Activated effector memory CD4-positive, alpha-beta T cell treated with Interleukin-2 at 50 U/mL for 16 hours (primary cell): ENCODE measurements at regions not wholly inside any gene's neighbourhood (a gene's known extent, or its start where the extent isn't known, plus 50 kb on each side); places are given as distances from the start of the nearest gene placed in this dataset.

Experiments
- DNase-seq: peaks from one replicate; pipeline ENCODE4 v3.0.0-alpha.2; 2020

DNA sequence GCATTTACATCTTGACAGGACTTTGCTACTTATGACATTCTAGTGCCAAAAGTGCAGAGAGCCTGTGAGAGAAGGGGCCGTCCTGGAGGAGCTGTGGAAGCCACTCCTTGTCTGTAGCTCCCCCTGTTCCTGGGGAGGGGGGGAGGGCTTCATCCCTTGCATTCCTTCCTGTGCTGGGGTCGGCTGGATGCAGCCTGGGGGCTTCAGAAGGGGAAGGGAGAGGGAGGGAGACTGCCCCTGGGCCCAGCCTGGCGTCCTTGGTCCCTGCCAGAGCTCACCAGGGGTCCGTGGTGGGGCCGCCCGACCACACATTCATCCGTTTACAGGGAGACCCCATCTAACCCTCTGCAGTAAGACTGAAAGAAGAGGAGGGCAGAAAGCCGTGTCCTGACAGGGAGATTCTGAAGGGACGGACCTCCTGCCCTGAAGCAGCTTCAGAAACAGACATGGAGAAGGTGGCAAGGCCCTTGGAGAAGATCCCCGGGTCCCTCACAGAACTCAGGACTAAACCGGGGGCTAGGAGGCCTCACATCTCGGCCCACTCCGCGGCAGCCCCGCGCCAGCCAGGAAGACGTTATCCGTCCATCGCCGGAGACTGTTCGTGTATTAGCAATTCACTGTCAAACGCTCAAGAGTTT, 258.3 kb upstream of the SALL3 start:
- DNase-seq, result no peak

DNA sequence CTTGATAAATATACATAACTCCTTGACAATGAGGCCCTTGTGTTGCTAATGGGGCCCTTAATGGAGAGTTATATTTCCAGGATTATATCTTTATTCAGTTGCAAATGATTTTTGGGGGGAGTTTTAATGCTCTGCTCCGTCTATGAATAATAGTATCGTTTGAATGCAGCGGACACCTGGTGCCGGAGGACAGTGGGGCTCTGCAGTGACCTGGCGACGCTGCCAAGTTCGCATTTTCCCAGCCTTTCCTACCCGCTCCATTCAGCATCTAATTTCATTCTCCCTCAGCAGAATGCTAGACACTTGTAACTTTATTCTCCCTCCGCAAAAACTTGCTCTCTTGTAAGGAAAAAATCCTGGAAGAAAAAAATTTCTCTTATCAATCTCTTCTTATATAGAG, 257.6 kb upstream of the SALL3 start:
- DNase-seq, result no peak

DNA sequence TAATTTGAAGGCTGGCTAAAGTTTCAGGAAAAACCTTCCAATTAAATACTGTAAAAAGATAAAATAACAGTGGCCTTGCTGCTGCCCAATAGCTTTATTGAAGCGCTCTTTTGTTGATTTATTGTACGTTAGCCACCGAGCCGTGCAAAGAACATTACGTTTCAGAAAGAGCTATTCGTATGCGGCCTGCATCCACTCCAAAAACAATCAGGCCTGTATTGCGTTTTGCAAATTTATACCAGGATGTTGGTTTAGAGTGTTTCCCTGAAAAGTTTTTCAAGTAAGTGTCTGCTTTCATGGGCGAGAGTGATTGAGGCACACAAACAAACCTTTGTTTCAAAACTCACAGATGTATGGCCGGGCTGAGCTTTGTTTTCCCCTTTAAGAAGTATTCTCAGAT, 257.2 kb upstream of the SALL3 start:
- DNase-seq, result no peak

DNA sequence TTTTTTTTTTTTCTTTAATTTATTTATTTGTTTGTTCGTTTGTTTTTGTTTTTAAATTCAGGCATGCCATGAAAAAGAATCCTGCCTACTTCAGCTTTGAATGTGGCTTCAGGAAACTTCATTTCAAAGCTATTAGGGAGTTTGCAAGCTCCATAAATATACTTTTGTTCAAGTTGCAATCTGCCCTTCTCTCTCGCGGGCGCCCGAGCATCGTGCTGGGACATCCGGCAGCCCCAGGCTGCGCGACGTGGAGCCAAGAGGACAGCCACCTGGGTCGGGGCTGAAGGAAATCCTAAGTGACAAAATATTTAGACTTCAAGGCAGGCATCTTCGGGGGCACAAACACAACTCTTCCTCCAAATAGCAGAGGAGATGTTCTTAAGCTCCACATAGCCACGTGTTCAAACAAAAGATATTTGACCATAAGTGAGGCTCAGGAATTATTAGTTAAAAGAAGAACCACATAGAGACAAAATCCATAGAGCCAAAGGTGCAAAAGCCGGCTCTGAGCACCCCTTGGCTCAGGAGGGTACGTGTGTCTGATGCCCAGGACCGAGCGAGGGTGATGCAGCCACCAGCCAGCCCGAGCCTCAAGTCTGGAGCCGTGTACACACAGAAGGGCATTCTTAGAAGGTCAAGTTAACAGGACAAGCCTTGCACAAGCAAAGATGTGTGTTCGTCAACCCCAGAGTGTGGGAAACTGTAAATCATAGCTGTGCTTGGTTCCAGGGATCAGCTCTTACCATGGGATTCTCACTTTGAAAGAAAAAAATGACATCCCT, 256.5 kb upstream of the SALL3 start:
- DNase-seq, result no peak

DNA sequence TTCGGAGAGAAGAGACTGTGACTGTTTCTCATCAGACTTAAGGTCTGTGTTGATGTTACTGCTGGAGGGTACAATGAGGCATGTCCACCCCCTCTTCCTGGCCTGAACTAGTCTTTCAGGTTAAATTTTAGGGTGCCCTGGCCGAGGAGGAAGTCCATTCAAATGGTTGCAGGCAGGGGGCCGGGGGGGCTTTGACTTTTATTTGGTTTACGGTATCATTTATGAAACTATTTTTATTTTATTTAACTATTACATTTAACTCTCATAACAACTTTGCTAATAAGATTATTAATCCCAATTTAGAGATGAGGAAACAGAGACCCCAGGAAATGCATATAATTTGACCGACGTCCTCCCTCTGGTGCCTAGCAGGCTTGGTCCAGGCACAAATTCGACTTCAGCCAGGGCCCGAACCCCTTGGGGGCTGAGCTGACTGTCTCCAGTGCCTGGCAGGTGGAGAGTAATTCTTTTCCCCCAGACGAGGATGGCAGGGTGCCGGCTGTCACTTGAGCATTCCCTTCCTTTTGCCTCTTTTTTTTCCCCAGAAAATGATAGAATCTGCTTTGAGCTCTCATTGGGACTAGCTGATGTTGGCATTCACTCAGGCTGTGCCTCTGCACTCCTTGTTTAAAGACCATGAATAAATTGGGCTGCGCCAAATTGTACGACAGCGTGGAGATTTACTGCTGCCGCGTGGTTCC, 255.3 kb upstream of the SALL3 start:
- DNase-seq, result no peak

DNA sequence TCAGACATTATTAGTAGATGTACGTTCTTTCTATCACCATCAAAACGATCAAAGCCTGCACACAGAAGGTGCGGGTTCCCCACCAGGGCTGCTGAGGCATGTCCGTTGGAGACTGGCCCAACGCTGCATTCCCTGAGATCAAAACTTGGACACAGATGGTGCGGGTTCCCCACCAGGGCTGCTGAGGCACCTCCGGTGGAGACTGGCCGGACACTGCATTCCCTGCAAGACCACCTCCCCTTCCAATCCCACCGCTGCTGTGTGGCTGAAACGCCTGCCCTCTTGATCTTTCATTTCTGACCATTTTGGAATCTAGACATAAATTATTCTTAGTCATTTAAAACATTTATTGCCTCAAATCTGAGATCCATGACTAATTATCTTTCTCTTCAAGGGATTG, 254.2 kb upstream of the SALL3 start:
- DNase-seq, result no peak

DNA sequence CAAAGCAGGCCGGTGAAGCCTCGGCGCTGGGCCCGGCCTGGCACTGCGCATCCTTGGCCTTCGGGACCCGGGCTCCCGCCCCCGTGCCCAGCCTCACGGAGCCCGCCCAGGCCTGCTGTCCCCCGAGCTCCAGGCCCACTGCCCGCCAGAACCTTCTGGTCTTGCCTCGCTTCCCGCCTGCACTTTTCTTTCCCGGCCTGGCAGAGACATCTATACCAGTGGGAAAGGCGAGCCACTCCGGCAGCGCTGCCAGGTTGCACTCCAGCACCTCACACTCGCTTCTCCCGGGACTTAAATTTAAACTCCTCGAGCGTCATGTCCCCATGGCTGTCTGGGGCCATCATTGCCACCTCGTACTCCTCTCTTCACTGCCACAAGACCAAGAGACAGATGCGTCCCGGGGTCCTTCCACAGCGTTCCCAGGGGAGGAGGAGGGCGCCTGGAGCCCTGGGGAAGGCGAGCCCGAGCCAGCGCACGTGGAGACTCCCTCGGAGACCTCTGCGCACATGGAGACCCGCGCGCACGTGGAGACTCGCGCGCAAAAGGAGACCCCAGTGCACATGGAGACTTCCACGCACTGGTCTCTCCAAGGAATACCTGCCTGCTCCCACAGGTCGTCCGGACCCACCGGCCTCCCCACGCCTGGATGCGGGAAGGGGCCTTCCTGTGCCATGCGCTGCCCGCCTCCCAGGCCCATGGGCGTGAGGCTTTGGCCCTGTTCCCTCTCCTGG, 253.1 kb upstream of the SALL3 start:
- DNase-seq, result no peak

DNA sequence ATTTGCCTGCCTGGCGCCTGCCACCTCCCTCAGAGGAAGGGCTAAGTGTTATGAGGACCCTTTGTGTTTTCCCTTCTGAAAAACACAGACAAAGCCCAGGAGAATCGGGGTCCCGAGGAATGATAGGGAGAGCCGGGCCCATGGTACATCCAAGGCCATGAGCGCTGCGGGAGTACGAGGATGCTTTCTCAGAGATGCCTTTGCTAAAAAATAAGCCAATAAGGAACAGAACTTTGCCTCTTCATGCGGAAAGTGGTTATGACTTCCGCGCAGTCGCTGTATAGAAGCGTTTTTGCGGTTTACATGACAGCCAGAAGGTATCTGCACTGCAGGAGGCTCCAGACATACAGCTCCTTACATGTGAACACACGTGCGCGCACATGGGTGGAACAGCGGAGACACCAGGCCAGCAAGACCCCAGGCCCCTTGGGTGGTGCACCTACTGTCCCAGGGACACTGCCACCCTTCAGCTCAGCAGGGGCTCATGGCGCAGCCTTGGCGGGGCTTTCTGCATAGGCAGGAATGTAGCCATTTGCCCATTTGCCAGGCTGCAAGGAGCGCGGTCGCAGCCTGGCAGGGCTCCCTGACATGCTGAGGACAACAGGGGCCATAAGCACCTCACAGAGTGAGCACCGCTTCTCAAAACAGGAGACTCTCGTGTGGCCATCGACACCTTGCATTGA, 252.4 kb upstream of the SALL3 start:
- DNase-seq, result no peak

DNA sequence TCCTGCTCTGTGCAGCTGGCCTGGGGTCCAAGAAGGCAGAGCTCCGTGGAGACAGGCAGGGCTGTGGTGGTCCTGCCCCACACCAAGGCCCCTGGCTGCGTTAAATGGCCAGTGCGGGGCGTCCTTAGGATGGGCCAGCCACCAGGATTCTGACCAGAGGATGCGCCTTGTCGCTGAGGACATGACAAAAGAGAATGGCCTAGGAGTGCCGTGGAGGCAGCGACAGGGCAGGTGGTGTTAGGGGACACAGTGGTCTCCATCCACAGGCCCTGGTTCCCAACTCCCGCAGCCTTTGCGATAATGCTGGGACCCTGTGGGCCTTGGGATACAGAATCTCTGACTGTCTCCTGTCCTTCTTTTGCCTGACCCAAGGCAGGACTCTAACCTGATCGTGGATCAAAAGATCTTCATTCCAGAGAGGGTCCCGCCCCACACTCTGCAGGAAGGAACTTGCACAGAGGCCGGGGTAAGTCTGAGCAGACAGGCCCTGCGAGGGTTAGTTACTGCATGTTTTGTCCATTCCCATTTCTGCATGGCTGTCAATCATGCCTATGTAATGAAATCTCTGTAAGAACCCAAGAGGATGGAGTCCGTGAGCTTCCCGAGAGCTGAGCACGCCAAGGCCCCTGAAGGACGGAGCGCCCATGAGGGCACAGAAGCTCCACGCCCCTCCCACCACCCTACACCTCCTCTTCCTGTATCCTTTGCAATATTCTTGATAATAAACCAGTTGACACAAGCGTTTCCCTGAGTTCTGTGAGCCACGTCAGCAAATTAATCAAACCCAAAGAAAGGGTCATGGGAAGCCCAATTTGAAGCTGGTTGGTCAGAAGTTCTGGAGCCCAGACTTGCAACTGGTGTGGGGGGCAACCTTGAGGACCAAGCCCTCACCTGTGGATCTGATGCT, 251.5 kb upstream of the SALL3 start:
- DNase-seq, result no peak

DNA sequence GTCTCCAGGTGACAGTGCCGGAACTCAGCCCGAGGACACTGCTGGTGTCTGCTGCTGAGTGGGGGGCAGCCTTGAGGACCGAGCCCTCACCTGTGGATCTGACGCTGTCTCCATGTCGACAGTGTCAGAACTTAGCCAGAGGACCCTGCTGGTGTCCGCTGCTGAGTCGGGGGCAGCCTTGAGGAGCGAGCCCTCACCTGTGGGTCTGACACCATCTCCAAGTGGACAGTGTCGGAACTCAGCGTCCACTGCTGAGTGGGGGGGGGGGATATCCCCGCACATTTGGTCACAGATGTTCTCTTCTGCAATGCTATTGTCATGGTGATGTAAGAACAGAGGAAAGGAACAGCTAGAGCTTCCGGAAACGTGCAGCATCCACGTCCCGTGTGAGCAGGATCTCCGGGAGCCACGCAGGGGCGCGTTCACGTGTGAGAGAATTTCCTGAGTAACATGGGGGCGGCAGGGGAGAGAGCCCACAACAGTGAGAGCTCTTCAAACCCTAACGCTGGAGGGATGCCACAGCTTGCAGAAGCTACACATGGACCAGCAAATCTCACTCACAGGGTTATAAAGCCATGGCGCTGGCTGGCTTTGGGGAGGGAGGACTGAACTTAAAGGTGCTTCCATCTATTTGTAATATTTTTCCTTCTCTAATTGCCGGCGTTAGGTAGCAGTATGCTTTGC, 250.7 kb upstream of the SALL3 start:
- no peak for DNase-seq

DNA sequence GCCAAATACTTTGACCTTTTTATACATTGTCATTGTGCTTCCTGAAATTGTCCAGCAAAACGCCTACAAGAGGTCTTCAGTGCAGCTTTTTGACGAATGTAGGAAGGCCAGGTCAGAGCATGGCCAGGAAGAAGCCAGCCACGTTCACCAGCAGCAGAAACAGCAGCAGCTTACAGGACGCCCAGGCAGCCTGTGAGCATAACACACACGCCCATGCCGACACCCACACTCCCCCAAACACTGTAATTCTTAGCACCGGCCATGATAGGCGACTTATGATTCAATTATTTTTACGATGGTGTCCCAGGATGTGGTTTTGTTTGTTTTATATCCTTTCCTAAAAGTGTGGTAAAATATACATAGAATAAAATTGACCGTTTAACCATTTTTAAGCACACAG, 249.1 kb upstream of the SALL3 start:
- no peak for DNase-seq

DNA sequence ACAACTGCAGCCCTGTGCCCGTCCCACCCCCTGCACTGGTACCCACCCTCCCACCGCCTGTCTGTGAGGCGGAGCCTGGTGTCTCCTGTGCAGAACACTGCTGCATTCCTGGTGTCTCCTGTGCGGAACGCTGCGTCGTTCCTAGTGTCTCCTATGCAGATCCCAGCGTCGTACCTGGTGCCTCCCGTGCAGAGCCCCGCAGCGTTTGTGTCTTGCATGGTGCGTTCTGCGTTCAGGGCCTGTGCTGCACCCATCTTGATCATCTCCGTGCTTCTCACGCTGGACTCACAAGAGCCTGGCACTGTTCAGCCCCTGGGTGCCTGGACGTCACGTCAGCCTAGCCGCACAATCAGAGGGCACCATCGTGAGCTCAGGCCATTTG, 248.6 kb upstream of the SALL3 start:
- no peak for DNase-seq

DNA sequence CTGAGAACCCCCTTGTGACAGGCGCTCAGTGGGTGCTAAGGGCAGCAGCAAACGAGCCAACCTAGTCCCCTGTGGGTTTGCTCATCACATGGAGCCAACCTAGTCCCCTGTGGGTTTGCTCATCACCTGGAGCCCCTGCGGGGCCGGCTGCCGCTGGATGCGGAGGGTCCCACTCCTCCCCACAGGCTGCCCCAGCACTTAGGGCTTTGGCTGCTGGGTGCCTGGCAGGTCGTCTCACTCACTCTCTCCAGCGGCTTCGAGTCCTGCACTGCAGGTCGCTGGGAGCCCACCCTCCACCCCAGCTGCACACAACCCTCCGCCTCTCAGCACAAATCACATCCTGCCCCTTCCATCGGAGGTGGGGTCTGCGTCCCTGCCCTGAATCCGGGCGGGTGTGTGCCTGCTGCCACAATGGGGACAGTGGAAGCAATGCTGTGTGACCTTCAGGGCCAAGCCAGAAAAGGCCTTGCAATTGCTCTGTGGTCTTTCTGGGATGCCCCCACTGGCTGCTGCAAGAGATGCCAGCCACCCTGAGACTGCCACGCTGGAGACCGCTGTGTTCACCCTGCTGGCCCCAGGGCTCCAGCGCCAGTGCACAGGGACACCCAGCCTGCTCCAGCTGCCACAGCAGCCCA, 248.1 kb upstream of the SALL3 start:
- DNase-seq, result no peak

DNA sequence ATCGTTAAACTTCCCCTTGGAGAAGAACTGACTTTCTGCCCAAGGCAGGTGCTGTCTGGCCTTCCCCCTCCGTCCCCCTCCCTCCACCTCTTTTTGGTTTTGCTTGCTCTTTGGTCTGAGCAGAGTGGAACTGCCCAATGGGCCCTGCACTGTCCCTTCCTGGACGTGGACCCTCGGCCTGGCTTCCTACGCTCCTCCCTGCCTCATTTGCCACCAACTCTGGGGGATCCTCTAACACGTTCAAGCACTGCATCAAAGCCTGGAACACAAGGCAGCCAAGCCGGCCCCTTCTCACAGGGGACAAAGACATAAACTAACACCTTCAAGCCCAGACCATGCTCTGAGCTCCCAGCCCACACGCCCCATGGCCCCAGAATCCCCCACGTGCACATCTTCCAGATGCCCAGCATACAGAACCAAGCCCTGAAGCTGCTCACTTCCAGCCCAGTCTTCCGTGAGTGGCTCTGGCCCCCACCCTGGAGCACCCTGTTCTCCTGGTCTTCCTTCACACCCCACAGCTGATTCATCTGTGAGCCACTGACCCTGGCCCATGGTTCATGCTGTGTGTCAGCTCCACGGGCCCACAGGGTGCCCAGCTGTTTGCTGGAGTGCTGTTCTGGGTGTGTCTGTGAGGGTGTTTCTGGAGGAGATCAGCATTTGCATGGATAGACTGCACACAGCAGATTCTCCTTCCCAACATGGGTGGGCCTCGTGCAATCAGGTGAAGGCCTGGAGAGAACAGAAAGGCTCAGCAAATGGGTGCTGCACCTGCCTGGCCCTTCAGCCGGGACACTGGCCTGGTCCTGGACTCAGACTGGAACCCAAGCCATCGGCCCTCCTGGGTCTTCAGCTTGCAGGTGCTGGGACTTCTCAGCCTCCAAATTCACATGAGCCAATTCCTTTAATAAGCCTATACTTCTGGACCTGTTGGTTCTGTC, 247.1 kb upstream of the SALL3 start:
- no peak for DNase-seq

DNA sequence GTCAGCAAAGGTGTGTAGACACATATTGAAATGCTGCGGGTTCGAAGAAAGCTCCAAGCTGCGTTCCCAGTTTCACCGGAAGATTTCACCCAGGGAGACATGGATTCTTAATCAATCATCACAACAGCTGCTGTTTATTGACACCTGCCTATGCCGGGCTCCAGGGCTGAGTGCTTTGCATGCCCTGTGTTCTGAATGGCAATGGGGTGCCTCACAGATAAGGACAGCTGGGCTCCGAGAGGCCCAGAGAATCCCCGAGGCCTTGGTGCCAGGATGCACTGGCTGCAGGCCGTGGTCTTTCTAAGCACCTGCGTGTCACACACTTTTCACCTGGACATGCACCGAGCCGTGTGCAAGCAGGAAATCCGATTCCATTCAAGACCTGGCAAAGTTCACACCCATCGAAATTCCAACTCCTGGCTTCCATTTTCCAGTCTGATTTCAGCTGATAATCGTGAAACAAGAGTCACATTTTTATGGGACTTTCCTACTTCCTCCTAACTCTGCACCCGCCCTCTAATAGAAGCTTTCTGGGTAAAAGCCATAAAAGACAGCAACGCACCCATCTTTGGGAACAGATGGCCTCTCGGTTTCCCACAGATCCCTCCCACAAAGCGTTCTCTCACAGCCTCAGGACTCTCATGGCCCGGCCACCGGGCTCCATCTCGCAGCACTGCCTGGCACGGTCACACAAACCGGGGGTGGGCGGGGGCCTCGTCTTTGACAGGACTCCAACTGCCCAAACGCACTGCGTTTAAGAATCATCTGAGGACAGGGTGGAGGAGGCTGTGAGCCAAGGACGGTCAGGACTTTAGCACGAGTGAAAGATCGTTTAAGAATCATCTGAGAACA, 245.6 kb upstream of the SALL3 start:
- no peak for DNase-seq

DNA sequence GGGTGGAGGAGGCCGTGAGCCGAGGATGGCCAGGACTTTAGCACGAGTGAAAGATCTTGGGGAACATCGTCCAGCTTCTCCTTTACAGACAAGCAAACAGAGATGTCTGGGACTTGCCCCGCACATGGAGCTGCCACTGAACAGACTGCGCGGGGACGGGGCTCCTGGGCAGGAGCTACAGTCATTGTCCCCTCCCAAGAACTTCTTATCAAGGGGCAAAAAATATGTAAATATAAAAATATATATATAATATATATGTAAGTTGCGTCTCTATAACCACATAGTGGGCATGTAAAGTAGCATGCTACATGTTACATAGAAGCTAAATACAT, 245.0 kb upstream of the SALL3 start:
- no peak for DNase-seq

DNA sequence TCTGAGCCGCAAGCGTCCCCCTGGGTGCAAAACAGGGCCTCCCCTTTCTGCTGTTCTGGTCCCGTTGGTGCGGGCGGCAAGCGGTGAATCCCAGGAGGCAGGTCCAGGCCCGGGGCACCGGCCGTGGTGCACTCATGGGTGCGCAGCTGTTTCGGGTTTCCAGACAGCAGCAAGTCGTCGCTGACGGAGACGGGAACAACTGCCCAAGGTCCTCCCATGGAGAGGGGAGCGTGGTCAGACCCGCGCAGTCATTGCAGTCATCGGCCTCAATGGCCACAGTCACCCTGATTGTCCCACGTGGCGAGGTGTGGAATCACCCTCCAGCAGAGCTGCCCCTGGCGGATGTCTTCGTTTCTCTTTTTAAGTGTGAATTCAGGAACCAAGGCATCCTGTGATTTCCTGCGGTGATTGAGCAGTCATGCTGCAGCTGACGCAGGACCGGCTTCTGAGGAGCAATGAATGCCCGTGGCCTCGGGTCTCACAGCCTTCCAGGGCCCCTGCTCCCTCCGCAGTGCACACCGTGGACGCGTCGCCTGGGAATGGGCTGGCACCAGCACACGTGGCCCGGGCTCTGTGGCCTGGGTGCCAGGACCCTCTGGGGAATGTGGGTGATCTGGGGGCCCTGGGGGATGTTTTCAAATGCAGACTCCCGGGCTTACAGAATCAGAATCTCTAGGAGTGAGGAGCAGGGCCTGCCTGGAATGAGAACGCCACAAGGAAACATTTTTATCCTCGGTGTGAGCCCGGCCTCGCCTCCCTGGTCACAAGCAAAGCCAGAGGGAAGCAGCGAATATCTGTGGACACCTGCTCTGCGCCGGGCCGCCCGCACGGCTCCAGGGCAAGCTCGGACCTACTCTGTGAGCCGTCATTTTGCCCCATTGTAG, 244.2 kb upstream of the SALL3 start:
- no peak for DNase-seq
